ENCODE measurements at regions not wholly inside any gene's neighbourhood (a gene's known extent, or its start where the extent isn't known, plus 50 kb on each side); places are given as distances from the start of the nearest gene placed in this dataset.

GRCh38 chr6:1229301-1229700 is 82.6 kb upstream of the FOXQ1 start:
- TF ChIP-seq POLR2AphosphoS5 (IDR thresholded peaks at IDR 0.05; ENCODE audit: low read depth, low read length) (no peak), CTCF (IDR thresholded peaks at IDR 0.05 in 2 of 3, conservative IDR thresholded peaks at IDR 0.05 in 1 of 3; ENCODE audit: borderline replicate concordance in 1 of 3, insufficient read depth in 1 of 3, low read depth in 2 of 3, low read length in 2 of 3) (no peak), EGR1 (IDR thresholded peaks at IDR 0.05; ENCODE audit: low read depth) (no peak), EZH2 (IDR thresholded peaks at IDR 0.05) (no peak), SRF (IDR thresholded peaks at IDR 0.05; ENCODE audit: low read depth) (no peak), CEBPB (IDR thresholded peaks at IDR 0.05; ENCODE audit: low read depth) (no peak), ZFX (IDR thresholded peaks at IDR 0.05) (no peak), POLR2A (IDR thresholded peaks at IDR 0.05; ENCODE audit: borderline replicate concordance, extremely low read depth, insufficient read depth, insufficient read length) (no peak)
